Gastrocnemius medialis (tissue), 4 donors: ENCODE measurements at regions not wholly inside any gene's neighbourhood (a gene's known extent, or its start where the extent isn't known, plus 50 kb on each side); places are given as distances from the start of the nearest gene placed in this dataset.

ENCODE experiments used
- ATAC-seq, 2 donors: fragments of 150-250 bp; one replicate each; pipeline ENCODE4 v1.9.1; 2016
- DNase-seq, 2 donors: peaks; one replicate each; pipeline ENCODE4 v3.0.0-alpha.2; 2019
- H3K27ac ChIP-seq, 4 donors: fragments of 200-600 bp; sonication (generic); 1 replicate in 1 of 4; 2 replicates in 3 of 4; pipeline ENCODE4 v1.5.1; 2016 to 2018; ENCODE audit warnings: mild to moderate bottlenecking in 2 of 4, moderate library complexity in 1 of 4
- H3K27me3 ChIP-seq, 3 donors: fragments of 200-600 bp; sonication (generic) in 2 of 3; 1 replicate in 1 of 3; 2 replicates in 2 of 3; pipeline versions ENCODE4 v1.5.1 to v1.6.0; 2016 to 2019; ENCODE audit warnings: mild to moderate bottlenecking in 1 of 3, moderate library complexity in 1 of 3
- H3K36me3 ChIP-seq, 2 donors: fragments of 200-600 bp; sonication (generic) in 1 of 2; one replicate each; pipeline ENCODE4 v1.5.1; 2017 to 2018
- H3K4me1 ChIP-seq, 2 donors: fragments of 200-600 bp; sonication (generic) in 1 of 2; one replicate each; pipeline ENCODE4 v1.5.1; 2016 to 2017; ENCODE audit warnings: mild to moderate bottlenecking in 2 of 2
- H3K4me3 ChIP-seq, 4 donors: fragments of 200-600 bp; sonication (generic) in 3 of 4; 1 replicate in 1 of 4; 2 replicates in 3 of 4; pipeline ENCODE4 v1.5.1; 2016 to 2019; ENCODE audit warnings: mild to moderate bottlenecking in 2 of 4
- H3K9me3 ChIP-seq, 3 donors: fragments of 200-600 bp; sonication (generic) in 2 of 3; 1 replicate in 1 of 3; 2 replicates in 2 of 3; pipeline ENCODE4 v1.5.1; 2016 to 2019
- POLR2A ChIP-seq, 2 donors: fragments of 450-650 bp; IDR thresholded peaks; one replicate each; pipeline ENCODE4 v1.6.1; 2017; ENCODE audit warnings: antibody characterized with exemption in 2 of 2, mild to moderate bottlenecking in 2 of 2, moderate library complexity in 2 of 2
- in situ Hi-C, 4 donors: fragments of 200-750 bp; cut with MboI; loops; one replicate each; pipeline versions ENCODE4 v1.15.0 to v1.8.0; 2017; ENCODE audit warnings: low sequenced_read_pairs in 4 of 4
- intact Hi-C: fragments of 100-400 bp; cut with DNase I; formaldehyde crosslinking; loops from one replicate; pipeline ENCODE4 v1.15.1; 2023; ENCODE audit warnings: low total_unique reads
- TF ChIP-seq, protein P1 (sequence below), 5 experiments: fragments of 450-650 bp in 3 of 5; fragments of 200-600 bp in 2 of 5; sonication (generic) in 2 of 5; IDR thresholded peaks in 4 of 5; conservative IDR thresholded peaks in 1 of 5; 1 replicate in 4 of 5; 2 replicates in 1 of 5; pipeline ENCODE4 v1.5.1; 2016 to 2019; ENCODE audit warnings: antibody characterized with exemption in 5 of 5, mild to moderate bottlenecking in 3 of 5, moderate library complexity in 3 of 5

DNA sequence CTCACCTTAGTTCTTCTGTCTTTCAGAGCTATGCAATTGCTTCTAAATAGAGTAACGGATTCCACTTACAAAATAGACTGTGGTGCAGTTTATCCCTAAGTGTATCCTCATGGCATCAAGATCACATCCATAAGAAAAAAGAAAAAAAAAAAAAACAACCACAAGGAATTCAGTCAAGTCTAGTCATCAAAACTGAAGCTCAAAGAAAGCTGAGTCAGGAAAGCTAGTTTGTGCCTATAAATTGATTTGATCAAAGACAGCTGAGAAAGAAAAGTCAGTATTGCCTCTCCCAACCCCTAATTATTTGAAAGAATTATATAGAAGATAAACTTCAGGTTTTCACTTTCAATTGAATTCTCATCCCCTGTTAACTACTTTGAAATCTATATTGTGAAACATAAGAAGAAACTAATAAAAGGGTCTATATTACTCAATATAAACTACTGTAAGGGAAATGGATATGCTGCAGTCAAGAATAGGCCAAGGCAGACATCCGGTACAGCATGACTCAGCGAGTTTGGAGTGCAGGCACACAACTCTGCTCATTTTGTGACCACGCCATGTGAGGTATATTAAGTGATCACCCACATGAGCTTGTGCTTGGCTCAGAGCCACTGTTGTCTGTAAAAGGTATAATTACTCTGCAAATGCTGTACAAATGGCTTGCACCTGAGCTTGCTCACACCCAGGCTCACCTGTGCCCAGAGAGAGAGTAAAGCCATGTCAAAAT is 568.1 kb upstream of the CRIM1 start:
- no peaks in the 10 kb centered on the region for H3K27me3 ChIP-seq
- no peaks in the 10 kb centered on the region for H3K9me3 ChIP-seq
- TF ChIP-seq, protein P1, sequence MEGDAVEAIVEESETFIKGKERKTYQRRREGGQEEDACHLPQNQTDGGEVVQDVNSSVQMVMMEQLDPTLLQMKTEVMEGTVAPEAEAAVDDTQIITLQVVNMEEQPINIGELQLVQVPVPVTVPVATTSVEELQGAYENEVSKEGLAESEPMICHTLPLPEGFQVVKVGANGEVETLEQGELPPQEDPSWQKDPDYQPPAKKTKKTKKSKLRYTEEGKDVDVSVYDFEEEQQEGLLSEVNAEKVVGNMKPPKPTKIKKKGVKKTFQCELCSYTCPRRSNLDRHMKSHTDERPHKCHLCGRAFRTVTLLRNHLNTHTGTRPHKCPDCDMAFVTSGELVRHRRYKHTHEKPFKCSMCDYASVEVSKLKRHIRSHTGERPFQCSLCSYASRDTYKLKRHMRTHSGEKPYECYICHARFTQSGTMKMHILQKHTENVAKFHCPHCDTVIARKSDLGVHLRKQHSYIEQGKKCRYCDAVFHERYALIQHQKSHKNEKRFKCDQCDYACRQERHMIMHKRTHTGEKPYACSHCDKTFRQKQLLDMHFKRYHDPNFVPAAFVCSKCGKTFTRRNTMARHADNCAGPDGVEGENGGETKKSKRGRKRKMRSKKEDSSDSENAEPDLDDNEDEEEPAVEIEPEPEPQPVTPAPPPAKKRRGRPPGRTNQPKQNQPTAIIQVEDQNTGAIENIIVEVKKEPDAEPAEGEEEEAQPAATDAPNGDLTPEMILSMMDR (IDR thresholded peaks at IDR 0.05 in 4 of 5, conservative IDR thresholded peaks at IDR 0.05 in 1 of 5): no peak
- TF ChIP-seq POLR2A (IDR thresholded peaks at IDR 0.05): no peak
- ATAC-seq (no peak), DNase-seq (no peak)
- intact Hi-C loops (no loop called here), in situ Hi-C loops (no loop called here)
- H3K27ac ChIP-seq: no peak overlapping the region
- H3K4me1 ChIP-seq: no peaks in the 10 kb centered on the region
- H3K36me3 ChIP-seq: no peaks in the 10 kb centered on the region
- no peak overlapping the region for H3K4me3 ChIP-seq

DNA sequence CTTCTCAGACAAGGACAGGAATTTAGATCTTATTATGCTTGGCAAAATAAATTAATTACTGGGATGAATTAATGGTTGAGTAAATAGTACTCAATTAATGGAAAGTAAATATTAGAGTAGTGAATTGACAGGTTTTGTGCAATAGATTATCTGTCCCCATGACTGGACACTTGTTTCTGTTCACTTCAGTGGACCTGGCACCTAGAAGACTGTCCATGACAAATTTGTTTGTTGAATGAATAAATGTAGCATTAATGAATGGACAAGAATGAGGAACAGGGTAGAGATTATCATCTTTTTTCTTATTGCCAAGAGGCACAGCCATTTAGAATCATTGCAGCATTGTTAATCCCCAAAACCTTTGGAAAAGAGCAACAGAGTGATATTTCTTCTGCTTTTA is 570.0 kb upstream of the CRIM1 start:
- in situ Hi-C loops: no loop called here
- Histone ChIP-seq H3K27me3 (no peaks in the 10 kb centered on the region), H3K36me3 (no peaks in the 10 kb centered on the region), H3K4me1 (no peaks in the 10 kb centered on the region), H3K9me3 (no peaks in the 10 kb centered on the region), H3K27ac (no peak overlapping the region), H3K4me3 (no peak overlapping the region)
- intact Hi-C loops: no loop called here
- ATAC-seq: no peak
- TF ChIP-seq, protein P1 (IDR thresholded peaks at IDR 0.05 in 4 of 5, conservative IDR thresholded peaks at IDR 0.05 in 1 of 5): no peak
- TF ChIP-seq POLR2A (IDR thresholded peaks at IDR 0.05): no peak
- no peak for DNase-seq

DNA sequence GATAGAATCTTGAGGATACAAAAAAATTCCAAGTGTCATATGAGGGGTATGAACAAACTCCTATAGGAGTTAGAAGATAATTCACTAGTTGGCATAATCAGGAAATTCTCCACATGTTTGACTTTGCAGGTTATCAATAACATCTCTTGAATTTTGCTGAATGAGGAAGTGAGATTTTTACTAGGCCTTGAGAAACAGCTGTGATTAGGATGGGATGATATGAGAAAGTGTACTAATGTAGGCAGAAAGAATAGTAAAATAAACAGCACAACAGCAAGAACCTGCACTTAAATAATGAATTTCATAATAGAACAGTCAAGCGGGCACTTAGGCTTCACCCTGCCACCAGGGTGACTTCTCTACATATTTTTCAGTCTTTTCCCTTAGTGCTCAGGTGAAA is 570.8 kb upstream of the CRIM1 start:
- TF ChIP-seq, protein P1 (IDR thresholded peaks at IDR 0.05 in 4 of 5, conservative IDR thresholded peaks at IDR 0.05 in 1 of 5): no peak
- TF ChIP-seq POLR2A (IDR thresholded peaks at IDR 0.05): no peak
- Histone ChIP-seq H3K27ac (no peak overlapping the region), H3K4me1 (no peaks in the 10 kb centered on the region), H3K36me3 (no peaks in the 10 kb centered on the region), H3K4me3 (no peak overlapping the region), H3K9me3 (no peaks in the 10 kb centered on the region), H3K27me3 (no peaks in the 10 kb centered on the region)
- ATAC-seq (no peak), DNase-seq (no peak)
- intact Hi-C loops: no loop called here
- in situ Hi-C loops: no loop called here

DNA sequence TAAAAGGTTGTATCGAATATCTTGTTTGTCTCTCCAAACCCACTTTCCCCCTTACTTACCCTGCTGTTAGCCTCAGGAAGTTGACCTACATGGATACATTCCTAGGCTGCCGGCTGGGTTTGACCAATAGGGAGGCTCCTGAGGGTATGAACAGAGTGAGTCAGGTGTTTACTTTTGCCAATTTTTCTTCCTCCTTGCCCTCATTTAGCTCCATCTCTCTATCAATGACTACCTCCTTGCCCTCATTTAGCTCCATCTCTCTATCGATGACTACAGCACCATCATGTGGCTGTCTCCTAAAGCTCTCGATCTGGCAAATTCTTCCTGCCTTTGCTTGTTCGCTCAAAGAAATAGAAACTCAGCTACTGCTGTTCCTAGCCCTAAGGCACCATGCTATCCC is 571.9 kb upstream of the CRIM1 start:
- no peak overlapping the region for H3K27ac ChIP-seq
- DNase-seq: no peak
- TF ChIP-seq POLR2A (IDR thresholded peaks at IDR 0.05): no peak
- TF ChIP-seq, protein P1 (IDR thresholded peaks at IDR 0.05 in 4 of 5, conservative IDR thresholded peaks at IDR 0.05 in 1 of 5): no peak
- H3K4me1 ChIP-seq: no peaks in the 10 kb centered on the region
- no peaks in the 10 kb centered on the region for H3K27me3 ChIP-seq
- no peaks in the 10 kb centered on the region for H3K9me3 ChIP-seq
- no peak for ATAC-seq
- no peaks in the 10 kb centered on the region for H3K36me3 ChIP-seq
- no peak overlapping the region for H3K4me3 ChIP-seq
- intact Hi-C loops (no loop called here), in situ Hi-C loops (no loop called here)

DNA sequence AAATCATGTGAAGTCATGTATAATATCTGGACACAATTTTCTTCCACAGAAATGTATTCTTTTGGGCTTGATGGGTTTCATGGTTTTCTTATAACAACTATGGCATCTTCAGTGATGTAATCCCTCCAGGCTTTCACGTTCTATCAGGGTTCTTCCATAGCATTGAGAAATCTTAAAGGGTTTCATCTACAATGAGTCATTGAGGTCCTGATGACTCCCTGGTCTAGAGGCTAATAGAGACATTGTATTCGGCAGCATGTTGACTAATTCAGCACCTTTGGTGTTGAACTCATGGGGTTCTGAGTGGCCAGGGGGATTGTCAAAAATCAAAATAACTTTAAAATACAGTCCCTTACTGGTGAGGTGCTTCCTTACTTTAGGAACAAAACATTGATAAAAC is 614.0 kb upstream of the CRIM1 start:
- TF ChIP-seq POLR2A (IDR thresholded peaks at IDR 0.05): no peak
- TF ChIP-seq, protein P1 (IDR thresholded peaks at IDR 0.05 in 4 of 5, conservative IDR thresholded peaks at IDR 0.05 in 1 of 5): no peak
- DNase-seq: no peak
- intact Hi-C loops: no loop called here

More for the DNA sequence above, 614.0 kb upstream of the CRIM1 start:
- Histone ChIP-seq H3K36me3 (no peaks in the 10 kb centered on the region), H3K4me3 (no peak overlapping the region), H3K9me3 (no peaks in the 10 kb centered on the region), H3K27me3 (no peaks in the 10 kb centered on the region), H3K4me1 (no peaks in the 10 kb centered on the region), H3K27ac (no peak overlapping the region)
- in situ Hi-C loops: no loop called here
- ATAC-seq: no peak
